Stimulated activated CD4-positive, alpha-beta T cell treated with anti-CD3 and anti-CD28 coated beads, Interleukin-4, amount 100 ng/mL, for 1 hour (primary cell): ENCODE measurements at regions not wholly inside any gene's neighbourhood (a gene's known extent, or its start where the extent isn't known, plus 50 kb on each side); places are given as distances from the start of the nearest gene placed in this dataset.
A peak's percentile ranks its signal among the peaks of the same experiment; 100 is the strongest.

Source experiments
- DNase-seq: peaks from one replicate; pipeline ENCODE4 v3.0.0-alpha.2; 2020

DNA sequence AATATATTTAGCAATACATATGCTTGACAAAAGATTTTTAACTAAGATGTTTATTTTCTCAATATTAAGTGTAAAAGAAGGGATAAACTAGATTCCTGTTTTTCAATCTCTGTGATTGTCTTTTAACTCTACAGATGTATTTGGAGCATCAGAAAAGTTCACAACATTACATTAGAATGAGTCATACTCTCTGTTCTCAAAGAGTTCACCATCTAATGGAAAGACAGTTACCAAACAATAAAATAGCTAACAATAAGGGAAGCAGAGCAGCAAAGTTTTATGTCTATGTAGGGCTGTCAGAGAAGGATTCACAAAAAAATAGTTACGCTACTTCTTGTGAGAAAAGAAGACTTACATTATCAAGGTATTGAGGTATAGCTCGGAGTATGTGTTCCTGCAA, 109.2 kb upstream of the MAP2 start:
- no peak for DNase-seq

DNA sequence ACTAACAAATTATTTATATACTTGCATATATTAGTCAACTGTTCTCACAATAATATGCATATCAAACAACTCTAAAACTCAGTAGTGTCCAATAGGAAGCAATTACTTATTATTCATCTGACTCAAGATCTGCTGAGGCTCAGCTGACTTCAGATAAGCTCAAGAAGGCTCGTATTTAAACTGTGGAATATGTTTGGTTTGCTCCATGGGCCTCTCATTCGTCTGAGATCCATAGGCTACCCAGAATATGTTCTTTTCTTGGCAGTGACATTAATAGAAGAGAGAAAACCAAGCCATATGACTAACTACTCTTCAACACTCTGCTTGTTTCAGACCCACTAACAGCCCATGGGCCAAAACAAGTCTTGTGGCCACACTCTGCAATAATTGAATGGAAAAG, 107.7 kb upstream of the MAP2 start:
- no peak for DNase-seq

DNA sequence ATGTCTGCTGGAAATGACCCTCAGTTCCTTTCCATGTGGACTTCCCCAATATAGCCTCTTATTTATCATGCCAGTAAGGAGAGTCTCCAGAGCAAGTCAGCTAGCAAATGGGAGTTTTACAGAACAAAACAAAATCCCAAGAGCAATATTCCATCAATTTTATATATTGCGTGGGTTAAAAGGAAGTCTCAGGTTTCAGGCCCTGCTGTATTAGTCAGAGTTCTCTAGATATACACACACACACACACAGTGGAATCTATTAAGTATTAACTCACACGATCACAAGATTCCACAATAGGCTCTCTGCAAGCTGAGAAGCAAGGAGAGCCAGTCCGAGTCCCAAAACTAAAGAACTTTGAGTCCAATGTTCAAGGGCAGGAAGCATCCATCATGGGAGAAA, 102.8 kb upstream of the MAP2 start:
- no peak for DNase-seq

DNA sequence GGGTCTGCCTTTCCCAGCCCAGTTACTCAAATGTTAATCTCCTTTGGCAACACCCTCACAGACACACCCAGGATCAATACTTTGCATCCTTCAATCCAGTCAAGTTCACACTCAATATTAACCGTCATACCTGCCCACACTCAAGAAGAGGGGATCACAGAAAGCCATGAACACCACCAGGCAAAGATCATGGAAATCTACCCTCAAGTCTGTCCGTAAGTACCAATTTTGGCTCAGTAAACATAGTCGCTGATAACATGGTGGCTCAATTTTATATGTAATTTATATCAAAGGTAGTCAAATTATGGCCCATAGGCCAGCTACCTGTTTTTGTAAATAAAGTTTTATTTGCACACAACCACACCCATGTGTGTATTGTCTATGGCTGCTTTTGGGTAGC, 102.3 kb upstream of the MAP2 start:
- DNase-seq, result no peak

DNA sequence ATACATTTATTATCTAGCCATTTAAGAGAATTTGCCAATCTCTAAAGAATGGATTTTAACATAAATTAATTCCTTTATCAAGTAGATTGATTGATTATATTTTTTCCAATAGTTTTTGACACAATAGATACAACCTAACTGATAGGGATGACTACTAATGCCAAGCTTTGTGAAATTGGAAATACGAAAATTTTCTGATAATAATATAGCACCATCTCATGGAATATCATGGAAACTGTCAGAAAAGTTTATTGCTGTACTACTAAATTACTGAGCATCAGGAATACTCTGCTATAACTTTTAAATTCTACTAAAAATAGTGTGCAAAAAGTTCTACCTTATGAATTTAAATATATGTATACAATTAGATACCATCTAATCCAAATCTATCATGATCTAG, 101.8 kb upstream of the MAP2 start:
- DNase-seq, result no peak

DNA sequence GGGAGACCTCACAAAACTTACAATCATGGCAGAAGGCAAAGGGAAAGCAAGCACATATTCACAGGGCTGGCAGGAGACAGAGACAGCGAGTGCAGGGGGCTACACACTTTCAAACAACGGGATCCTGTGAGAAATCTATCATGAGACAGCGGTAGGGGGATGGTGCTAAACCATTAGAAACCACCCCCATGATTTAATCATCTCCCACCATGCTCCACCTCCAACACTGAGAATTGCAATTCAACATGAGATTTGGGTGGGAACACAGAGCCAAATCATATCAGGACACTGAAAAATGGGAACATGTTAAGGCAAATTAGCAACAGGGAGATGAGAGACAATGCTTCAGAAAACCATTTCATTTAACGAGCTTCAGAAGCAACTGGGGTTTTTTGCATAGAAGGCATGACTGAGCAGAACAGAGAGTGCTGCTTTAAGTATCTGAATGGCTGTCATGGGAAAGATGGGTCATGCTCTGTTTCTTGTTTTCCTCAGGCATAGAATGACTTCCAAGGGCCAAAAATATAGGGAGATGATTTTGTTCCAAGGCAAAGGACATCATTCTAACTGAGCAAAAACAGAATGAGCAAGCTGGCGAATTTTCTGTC, 100.8 kb upstream of the MAP2 start:
- DNase-seq, result no peak

DNA sequence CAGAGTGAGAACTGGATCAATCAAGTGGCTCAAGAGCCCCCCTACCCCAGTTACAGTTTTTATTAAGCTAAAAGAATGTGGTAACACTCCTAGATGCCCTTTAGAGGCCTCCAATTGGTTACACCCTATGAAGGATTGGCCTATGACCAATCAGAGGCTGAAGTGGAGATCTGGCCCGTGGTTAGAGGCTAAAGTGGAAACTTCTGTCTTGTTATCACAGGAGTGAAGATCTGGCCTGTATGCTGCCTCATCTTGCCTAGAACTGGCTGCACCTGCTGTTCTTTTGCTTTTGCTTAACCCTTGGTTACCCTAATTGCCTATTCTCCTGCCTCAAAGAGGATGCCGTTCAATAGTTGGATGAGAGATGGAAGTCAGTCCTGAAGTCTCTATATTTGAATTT, 100.1 kb upstream of the MAP2 start:
- no peak for DNase-seq

DNA sequence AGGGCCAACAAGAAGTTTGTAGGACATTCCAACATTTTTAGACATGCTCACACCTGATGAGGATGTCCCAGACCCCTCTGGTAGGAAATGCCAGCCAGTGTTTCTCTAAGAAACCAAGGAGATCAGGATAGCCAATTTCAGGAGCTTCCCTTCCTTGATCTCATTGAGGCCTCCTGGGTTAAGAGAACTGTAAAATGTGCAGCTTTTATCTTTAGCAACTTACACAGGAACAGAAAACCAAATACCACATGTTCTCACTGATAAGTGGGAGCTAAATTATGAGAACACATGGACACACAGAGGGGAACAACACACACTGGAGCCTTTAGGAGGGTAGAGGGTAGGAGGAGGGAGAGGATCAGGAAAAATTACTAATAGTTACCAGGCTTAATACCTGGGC, 99.6 kb upstream of the MAP2 start:
- no peak for DNase-seq

DNA sequence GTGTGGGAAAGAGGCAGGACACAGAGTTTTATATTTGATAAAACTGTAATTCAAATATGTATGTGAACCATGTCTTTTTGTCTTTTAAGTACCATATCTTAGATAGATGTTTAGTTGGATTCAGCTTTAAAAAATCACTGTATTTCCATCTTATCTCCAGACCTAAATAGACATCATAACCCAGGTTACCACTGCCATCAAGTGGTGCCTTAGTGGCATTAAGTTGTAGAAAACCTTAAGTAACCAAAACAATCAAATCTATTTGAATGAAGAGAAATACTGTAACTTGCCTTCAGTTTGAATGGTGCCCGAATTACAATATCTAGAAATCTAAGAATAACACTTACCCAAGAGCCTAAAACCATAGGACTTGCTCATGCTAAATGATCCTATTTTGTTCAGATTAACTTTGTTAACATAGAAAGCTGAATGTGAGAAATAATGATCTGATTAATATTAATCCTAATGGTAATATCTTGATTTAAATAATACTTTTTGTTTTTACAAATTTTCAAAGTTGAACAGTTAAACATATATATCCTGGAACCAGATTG, 92.5 kb upstream of the MAP2 start:
- DNase-seq, result no peak

DNA sequence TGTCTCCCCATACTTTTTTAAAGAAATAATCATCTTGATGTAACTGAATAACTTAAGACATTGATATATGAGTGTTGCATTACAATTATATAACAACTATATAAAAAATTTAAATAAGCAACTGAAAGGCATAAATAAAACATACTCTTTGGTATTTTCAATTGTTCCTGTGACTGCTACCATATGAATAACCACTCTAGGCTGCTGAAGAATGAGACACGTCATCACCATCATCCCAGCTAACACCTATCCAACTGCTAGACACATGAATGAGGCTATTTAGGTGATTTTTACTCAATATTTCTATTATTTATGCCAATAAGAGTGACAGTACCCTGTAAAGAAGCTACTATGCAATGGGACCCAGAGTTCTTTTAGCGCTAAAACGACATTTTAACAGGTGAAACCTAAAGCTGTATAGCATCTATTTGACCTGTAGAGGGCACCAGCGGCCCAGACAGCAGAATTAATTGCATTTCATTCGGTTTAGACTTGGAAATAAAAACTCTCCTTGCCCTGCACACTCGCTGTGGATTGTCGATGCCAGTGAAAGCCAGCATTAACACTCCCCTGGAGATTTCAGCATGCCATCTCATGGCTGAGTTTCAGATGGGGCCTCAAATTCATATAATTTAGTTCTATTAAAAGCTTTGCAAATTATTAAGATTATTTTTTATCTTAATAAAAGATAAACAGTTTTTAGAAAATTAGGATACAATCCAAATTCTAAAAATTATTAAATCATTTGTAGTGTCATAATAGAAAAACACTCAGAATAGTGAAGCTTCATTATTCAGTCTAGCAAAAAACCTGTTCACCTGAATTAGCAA, 89.4 kb upstream of the MAP2 start:
- peak; percentile 17 for DNase-seq

DNA sequence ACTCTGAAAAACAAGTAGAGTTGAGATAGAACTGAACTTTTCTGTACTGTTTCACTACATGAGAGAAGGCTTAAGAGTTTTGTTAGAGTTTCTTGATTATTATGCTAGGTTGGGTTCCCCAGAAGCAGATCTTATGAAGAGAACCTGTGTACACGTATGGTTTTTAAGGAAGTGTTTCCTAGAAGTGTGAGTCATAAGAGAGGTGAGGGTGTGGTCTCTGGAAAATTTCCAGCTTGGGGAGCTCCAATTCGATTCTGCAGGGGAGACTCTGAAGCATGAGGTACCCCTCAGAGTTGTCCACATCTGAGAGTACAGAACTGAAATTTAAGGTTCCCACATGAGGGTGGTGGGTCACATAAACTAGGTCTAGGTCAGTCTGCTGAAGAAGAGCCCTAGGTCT, 83.3 kb upstream of the MAP2 start:
- no peak for DNase-seq

DNA sequence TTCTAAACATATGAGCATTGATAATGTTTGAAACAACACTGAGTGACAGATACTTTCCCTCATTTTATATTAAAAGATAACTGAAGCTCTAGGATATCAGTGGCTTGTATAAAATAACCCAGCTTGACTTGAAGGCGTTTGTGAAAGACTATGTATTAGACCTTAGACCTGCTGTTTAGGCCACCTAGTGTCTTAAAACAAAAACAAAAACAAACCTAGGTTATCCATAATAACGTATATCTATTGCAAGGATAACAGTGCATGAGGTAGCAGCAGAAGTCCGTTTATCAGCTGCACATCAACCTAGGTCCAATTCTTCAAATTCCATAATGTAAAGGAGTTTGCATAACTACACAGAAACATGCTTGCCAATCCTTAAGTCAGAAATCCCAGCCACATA, 79.5 kb upstream of the MAP2 start:
- DNase-seq, result no peak

DNA sequence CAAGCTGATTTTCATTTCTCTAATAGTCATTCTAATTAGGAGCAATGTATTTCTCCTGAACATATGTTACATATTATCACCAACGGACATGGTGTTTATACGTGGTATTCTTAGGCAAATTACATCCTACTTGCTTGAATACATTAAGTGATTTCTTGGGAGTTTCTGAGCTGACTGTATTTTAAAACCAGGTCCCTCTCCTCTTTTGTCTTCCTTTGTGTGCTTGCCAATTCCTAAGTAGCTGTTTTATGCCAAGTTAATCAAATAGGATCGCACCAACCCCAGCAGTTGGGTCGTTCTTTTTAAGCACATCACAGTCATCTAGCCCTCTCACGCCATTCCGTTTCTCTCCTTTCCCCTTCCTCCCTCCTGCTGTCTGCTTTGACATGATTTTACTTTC, 75.4 kb upstream of the MAP2 start:
- DNase-seq, result no peak

DNA sequence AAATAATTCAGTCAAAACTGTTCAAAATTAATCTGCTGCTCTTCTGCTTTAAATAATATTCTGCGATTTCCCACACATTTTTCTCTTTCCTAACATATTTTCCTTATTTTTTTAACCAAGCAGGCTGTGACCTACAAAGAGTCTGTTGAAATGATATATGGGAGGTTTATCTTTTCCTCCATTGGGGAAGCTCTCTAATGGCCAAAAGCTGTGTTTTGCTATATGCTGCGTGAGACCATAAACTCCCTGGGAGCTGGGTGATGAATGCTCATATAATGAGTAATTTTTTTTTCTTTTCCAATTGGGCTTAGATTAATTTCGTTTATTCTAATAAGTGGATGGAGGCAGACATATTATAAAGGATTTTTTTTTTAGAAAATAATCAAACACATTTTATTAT, 72.2 kb upstream of the MAP2 start:
- no peak for DNase-seq

DNA sequence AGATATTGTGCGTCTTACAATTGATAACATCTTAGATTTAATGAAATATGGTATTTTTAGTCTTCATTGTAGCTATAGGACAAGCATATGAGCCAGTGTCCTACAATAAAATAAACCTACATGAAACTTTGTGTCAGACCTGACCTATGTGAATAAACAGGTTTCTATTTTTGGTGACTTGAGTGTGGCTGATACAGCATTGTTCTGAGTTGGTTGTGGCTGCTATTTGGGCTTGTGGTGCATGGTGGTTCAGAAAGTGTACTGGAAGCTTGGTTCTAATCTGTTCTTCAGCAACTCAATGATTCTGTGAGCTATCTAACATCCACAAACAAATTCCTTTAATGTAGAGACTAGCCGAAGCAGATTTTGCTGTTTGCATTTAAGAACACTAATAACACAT, 64.9 kb upstream of the MAP2 start:
- no peak for DNase-seq

DNA sequence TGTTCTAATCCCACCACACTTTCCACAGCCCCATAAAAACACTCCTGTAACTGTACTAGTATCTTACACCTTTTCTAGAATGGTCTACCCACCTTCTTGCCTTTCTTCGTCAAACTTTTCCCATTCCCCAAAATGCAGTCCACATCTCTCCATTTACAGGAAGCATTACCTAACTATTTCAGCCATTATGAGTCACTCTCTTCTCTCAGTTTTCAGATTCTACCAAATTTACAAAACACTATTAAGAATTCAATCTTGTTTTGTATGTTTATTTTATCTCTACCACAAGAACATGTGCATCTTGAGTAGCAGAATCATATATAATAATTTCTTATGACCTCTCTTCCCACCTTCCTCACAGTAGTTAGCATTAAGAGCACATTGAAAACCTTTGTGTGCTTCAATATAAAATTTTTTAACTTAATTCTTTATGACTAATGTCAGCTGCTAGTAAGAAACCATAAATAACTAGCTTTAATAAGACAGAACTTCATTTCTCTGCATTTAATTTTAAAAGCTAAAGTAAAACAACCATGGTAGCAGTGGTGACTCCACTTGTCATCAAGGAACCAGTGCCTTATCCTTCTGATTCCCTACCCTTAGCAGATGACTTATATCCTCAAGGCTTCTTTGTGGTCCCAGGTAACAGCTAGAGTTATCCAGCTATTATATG, 56.6 kb upstream of the MAP2 start:
- no peak for DNase-seq

DNA sequence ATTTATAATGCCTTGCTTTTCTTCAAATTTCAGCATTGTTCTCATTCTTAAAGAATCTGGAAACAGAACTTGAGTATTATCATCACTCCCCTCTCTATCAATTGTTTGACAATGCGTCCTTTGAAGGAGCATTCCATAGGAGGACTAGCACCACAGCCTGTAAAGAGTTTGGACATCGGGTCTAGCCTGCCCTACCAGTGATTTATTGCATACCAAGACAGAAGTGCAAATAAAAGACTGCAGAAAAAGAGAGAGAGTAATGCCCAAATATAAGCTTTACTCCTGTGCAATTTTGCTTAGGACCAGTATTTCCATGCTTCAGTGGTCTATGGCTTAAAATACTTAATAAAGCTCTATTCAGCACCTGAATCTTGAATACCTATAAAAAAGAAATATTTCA, 55.4 kb upstream of the MAP2 start:
- DNase-seq, result no peak

DNA sequence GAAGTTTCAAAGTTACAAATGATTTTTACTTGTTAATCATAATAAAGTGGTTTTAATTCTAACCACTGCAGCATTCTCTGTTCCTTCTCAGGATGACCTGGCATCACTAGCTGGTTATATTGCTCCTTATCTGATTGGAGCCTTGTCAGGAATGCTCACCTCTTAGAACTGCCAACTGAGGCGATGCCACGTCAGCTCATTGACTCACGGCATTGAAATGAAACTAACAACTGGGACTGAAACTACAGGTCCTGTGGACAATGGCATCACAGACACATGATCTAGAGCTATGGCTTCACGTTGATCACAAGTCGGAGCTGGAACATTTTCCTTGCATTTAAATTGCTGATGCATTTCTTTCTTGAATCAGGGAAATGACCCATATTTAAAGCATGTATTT, 54.9 kb upstream of the MAP2 start:
- DNase-seq, result no peak

DNA sequence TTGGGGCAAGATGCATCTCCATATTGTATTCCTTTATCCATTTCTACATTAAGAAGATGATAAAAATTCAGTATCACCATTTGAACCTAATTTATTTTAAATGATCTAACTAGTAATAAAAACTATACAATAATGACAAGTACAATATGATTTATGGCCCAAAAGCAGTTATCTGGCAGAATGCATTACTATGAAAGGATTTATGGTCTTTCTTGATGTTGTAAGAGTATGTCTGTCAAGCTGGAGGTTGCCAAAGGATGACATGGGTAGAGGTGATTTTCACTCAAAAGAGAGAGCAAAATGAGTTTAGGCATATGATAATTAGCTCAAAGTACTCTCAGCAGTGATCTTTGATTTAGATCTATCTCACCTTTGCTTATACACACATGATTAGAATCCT, 54.2 kb upstream of the MAP2 start:
- DNase-seq, result no peak

DNA sequence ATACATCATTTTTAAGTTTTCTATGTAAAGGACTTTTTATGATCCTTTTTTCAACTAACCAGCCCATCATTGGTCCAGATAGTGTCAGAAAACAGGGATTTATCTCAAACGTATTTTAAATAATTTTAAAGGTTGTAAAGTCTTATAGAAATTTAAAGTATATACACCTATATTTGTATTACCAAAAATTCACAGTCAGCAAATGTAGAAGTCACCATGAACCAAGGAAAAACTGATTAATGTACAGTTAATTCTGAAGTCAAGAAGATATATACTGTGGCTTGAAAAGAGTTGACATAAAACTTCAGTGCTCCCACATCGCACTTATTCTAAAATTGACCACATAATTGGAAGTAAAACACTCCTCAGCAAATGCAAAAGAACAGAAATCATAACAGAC, 52.4 kb upstream of the MAP2 start:
- no peak for DNase-seq
